ENCODE measurements at regions not wholly inside any gene's neighbourhood (a gene's known extent, or its start where the extent isn't known, plus 50 kb on each side); places are given as distances from the start of the nearest gene placed in this dataset.
"Not testable (repeated sequence)": the region's sequence is repeated elsewhere in the genome, so short reads cannot be mapped to it uniquely, and the experiment has no call there.

- no peak for TF ChIP-seq JUND (IDR thresholded peaks at IDR 0.05; ENCODE audit: low read depth)
- in situ Hi-C loops (cut with HindIII; ENCODE audit: low pct_unique_long_range_greater_than_20kb, low sequenced_read_pairs) = no loop called here
- no peak for DNase-seq (ENCODE audit: low read depth in 1 of 2, low spot score in 1 of 2)
Measured at GRCh38 chr17:77329741-77330531, 189.2 kb downstream of the SEC14L1 start.

GRCh38 chr17:77330602-77331081 lies 189.9 kb downstream of the SEC14L1 start:
- TF ChIP-seq JUND (IDR thresholded peaks at IDR 0.05; ENCODE audit: low read depth) = no peak
- DNase-seq (ENCODE audit: low read depth in 1 of 2, low spot score in 1 of 2) = no peak
- in situ Hi-C loops (cut with HindIII; ENCODE audit: low pct_unique_long_range_greater_than_20kb, low sequenced_read_pairs) = no loop called here

GRCh38 chr17:77331301-77331864 lies 190.6 kb downstream of the SEC14L1 start:
- peak; percentile 91 to 95 for DNase-seq (ENCODE audit: low read depth in 1 of 2, low spot score in 1 of 2)
- in situ Hi-C loops (cut with HindIII; ENCODE audit: low pct_unique_long_range_greater_than_20kb, low sequenced_read_pairs) = no loop called here
- TF ChIP-seq JUND (IDR thresholded peaks at IDR 0.05; ENCODE audit: low read depth) = no peak

- in situ Hi-C loops (cut with HindIII; ENCODE audit: low pct_unique_long_range_greater_than_20kb, low sequenced_read_pairs) = no loop called here
- DNase-seq (ENCODE audit: low read depth in 1 of 2, low spot score in 1 of 2) = peak in 1 of 2 experiments; percentile 49
- TF ChIP-seq JUND (IDR thresholded peaks at IDR 0.05; ENCODE audit: low read depth) = no peak
Measured at GRCh38 chr17:77332034-77332971, 191.5 kb downstream of the SEC14L1 start.

GRCh38 chr17:77332981-77333685 lies 192.4 kb downstream of the SEC14L1 start:
- no peak for TF ChIP-seq JUND (IDR thresholded peaks at IDR 0.05; ENCODE audit: low read depth)
- in situ Hi-C loops (cut with HindIII; ENCODE audit: low pct_unique_long_range_greater_than_20kb, low sequenced_read_pairs) = no loop called here
- DNase-seq (ENCODE audit: low read depth in 1 of 2, low spot score in 1 of 2) = peak in 1 of 2 experiments; percentile 50

- TF ChIP-seq JUND (IDR thresholded peaks at IDR 0.05; ENCODE audit: low read depth) = no peak
- DNase-seq (ENCODE audit: low read depth in 1 of 2, low spot score in 1 of 2) = no peak
- in situ Hi-C loops (cut with HindIII; ENCODE audit: low pct_unique_long_range_greater_than_20kb, low sequenced_read_pairs) = no loop called here
Measured at GRCh38 chr17:77337150-77337549, 196.4 kb downstream of the SEC14L1 start.

GRCh38 chr17:77341069-77341541 lies 200.3 kb downstream of the SEC14L1 start:
- in situ Hi-C loops (cut with HindIII; ENCODE audit: low pct_unique_long_range_greater_than_20kb, low sequenced_read_pairs) = no loop called here
- no peak for DNase-seq (ENCODE audit: low read depth in 1 of 2, low spot score in 1 of 2)
- TF ChIP-seq JUND (IDR thresholded peaks at IDR 0.05; ENCODE audit: low read depth) = no peak

- DNase-seq (ENCODE audit: low read depth in 1 of 2, low spot score in 1 of 2); in situ Hi-C loops (cut with HindIII; ENCODE audit: low pct_unique_long_range_greater_than_20kb, low sequenced_read_pairs): not testable (repeated sequence)
Measured at GRCh38 chr17:77342656-77342990, 201.9 kb downstream of the SEC14L1 start.

GRCh38 chr17:77343031-77343800 lies 202.4 kb downstream of the SEC14L1 start:
- in situ Hi-C loops (cut with HindIII; ENCODE audit: low pct_unique_long_range_greater_than_20kb, low sequenced_read_pairs) = no loop called here
- no peak for TF ChIP-seq JUND (IDR thresholded peaks at IDR 0.05; ENCODE audit: low read depth)
- DNase-seq (ENCODE audit: low read depth in 1 of 2, low spot score in 1 of 2) = no peak

- no peak for DNase-seq (ENCODE audit: low read depth in 1 of 2, low spot score in 1 of 2)
- no peak for TF ChIP-seq JUND (IDR thresholded peaks at IDR 0.05; ENCODE audit: low read depth)
- in situ Hi-C loops (cut with HindIII; ENCODE audit: low pct_unique_long_range_greater_than_20kb, low sequenced_read_pairs) = no loop called here
Measured at GRCh38 chr17:77344038-77344437, 203.3 kb downstream of the SEC14L1 start.

GRCh38 chr17:77345260-77345910 lies 204.6 kb downstream of the SEC14L1 start:
- in situ Hi-C loops (cut with HindIII; ENCODE audit: low pct_unique_long_range_greater_than_20kb, low sequenced_read_pairs) = no loop called here
- no peak for TF ChIP-seq JUND (IDR thresholded peaks at IDR 0.05; ENCODE audit: low read depth)
- DNase-seq (ENCODE audit: low read depth in 1 of 2, low spot score in 1 of 2) = no peak

Data from T47D (cell line).